ENCODE measurements at regions not wholly inside any gene's neighbourhood (a gene's known extent, or its start where the extent isn't known, plus 50 kb on each side); places are given as distances from the start of the nearest gene placed in this dataset.

- DNase-seq (ENCODE audit: low read depth, low spot score) (no peak), FAIRE-seq (no peak)
- Histone ChIP-seq H3K27me3 (ENCODE audit: control insufficient read depth in 2 of 2, insufficient read depth in 2 of 2, low read length in 2 of 2) (peaks cover 0 to 5% of the 10 kb centered on the region in 2 experiments), H3K4me1 (ENCODE audit: control insufficient read depth, extremely low read depth, insufficient read depth, low read length) (no peaks in the 10 kb centered on the region), H4K20me1 (replicated peaks; ENCODE audit: control insufficient read depth, extremely low read depth, insufficient read depth, low read length) (no peaks in the 10 kb centered on the region), H3K36me3 (ENCODE audit: control insufficient read depth in 2 of 2, extremely low read depth in 1 of 2, insufficient read depth in 2 of 2, low read length in 2 of 2) (no peaks in the 10 kb centered on the region), H3K9me1 (replicated peaks; ENCODE audit: control insufficient read depth, extremely low read depth, insufficient read depth, low read length) (no peaks in the 10 kb centered on the region), H3K4me2 (ENCODE audit: insufficient read depth, low read length) (no peak overlapping the region), H3K79me2 (ENCODE audit: control insufficient read depth, insufficient read depth, low read length) (no peaks in the 10 kb centered on the region), H3K4me3 (replicated peaks in 1 of 3; ENCODE audit: insufficient read depth in 1 of 3, low read depth in 1 of 3, low read length in 3 of 3) (no peak overlapping the region), H3K9ac (replicated peaks; ENCODE audit: extremely low read depth, insufficient read depth, low read length) (no peak overlapping the region), H3K9me3 (replicated peaks; ENCODE audit: control insufficient read depth, insufficient read depth, low read length) (no peaks in the 10 kb centered on the region), H2AFZ (ENCODE audit: low read depth, low read length) (no peak overlapping the region), H3K27ac (ENCODE audit: insufficient read depth, low read depth, low read length) (no peak overlapping the region)
- intact Hi-C loops (cut with micrococcal nuclease) (no loop called here), dilution Hi-C loops (cut with MboI; ENCODE audit: extremely low pct_ligation_motif_present, low sequenced_read_pairs) (no loop called here)
- CTCF ChIA-PET = no interaction called here
- POLR2A ChIA-PET = no interaction called here
- TF ChIP-seq MAX (IDR thresholded peaks at IDR 0.05; ENCODE audit: insufficient read depth, insufficient read length) = no peak
- TF ChIP-seq EZH2 (IDR thresholded peaks at IDR 0.05; ENCODE audit: borderline replicate concordance, low read depth, low read length, severe bottlenecking) = no peak
- no peak for TF ChIP-seq FOS (IDR thresholded peaks at IDR 0.05; ENCODE audit: borderline replicate concordance, insufficient read depth, low read length)
- no peak for TF ChIP-seq POLR2A (IDR thresholded peaks at IDR 0.05; ENCODE audit: low read depth, low read length)
- TF ChIP-seq GATA2 (IDR thresholded peaks at IDR 0.05; ENCODE audit: insufficient read depth, insufficient read length, low read depth, low read length) = no peak
- no peak for TF ChIP-seq JUN (IDR thresholded peaks at IDR 0.05; ENCODE audit: borderline replicate concordance, insufficient read depth, insufficient read length, low read depth)
- TF ChIP-seq POLR2AphosphoS5 (IDR thresholded peaks at IDR 0.05; ENCODE audit: insufficient read depth, low read depth, low read length) = no peak
- TF ChIP-seq MYC (IDR thresholded peaks at IDR 0.05; ENCODE audit: low read depth, low read length) = no peak
- BruUV-seq (replicated peaks) = no TSS peak
These were observed 150.4 kb downstream of the CENPC start for GRCh38 chr4:67394879-67395278.

- H3K4me2 ChIP-seq (ENCODE audit: insufficient read depth, low read length) = no peak overlapping the region
- no peaks in the 10 kb centered on the region for H3K4me1 ChIP-seq (ENCODE audit: control insufficient read depth, extremely low read depth, insufficient read depth, low read length)
- dilution Hi-C loops (cut with MboI; ENCODE audit: extremely low pct_ligation_motif_present, low sequenced_read_pairs) (no loop called here), intact Hi-C loops (cut with micrococcal nuclease) (no loop called here)
- H3K9ac ChIP-seq (replicated peaks; ENCODE audit: extremely low read depth, insufficient read depth, low read length) = no peak overlapping the region
- no peaks in the 10 kb centered on the region for H3K9me3 ChIP-seq (replicated peaks; ENCODE audit: control insufficient read depth, insufficient read depth, low read length)
- no peak overlapping the region for H2AFZ ChIP-seq (ENCODE audit: low read depth, low read length)
- BruUV-seq (replicated peaks) = no TSS peak
- DNase-seq (ENCODE audit: low read depth, low spot score) = peak; percentile 44
- TF ChIP-seq POLR2AphosphoS5 (IDR thresholded peaks at IDR 0.05; ENCODE audit: insufficient read depth, low read depth, low read length) = no peak
- peak; percentile 45 to 46 for TF ChIP-seq CTCF (IDR thresholded peaks at IDR 0.05; ENCODE audit: extremely low read depth in 1 of 2, insufficient read depth in 1 of 2, low read depth in 1 of 2, low read length in 2 of 2)
- H3K4me3 ChIP-seq (replicated peaks in 1 of 3; ENCODE audit: insufficient read depth in 1 of 3, low read depth in 1 of 3, low read length in 3 of 3) = no peak overlapping the region
- H4K20me1 ChIP-seq (replicated peaks; ENCODE audit: control insufficient read depth, extremely low read depth, insufficient read depth, low read length) = no peaks in the 10 kb centered on the region
- ChIA-PET CTCF (interaction anchor here (1.2 kb wide), 2 partner anchors 9 to 383 kb away, joined by 3 to 4 read pairs; no protein-coding TSS in a partner anchor), POLR2A (no interaction called here)
- H3K36me3 ChIP-seq (ENCODE audit: control insufficient read depth in 2 of 2, extremely low read depth in 1 of 2, insufficient read depth in 2 of 2, low read length in 2 of 2) = no peaks in the 10 kb centered on the region
- peaks cover 0 to 5% of the 10 kb centered on the region in 2 experiments for H3K27me3 ChIP-seq (ENCODE audit: control insufficient read depth in 2 of 2, insufficient read depth in 2 of 2, low read length in 2 of 2)
- H3K27ac ChIP-seq (ENCODE audit: insufficient read depth, low read depth, low read length) = no peak overlapping the region
- H3K79me2 ChIP-seq (ENCODE audit: control insufficient read depth, insufficient read depth, low read length) = no peaks in the 10 kb centered on the region
- H3K9me1 ChIP-seq (replicated peaks; ENCODE audit: control insufficient read depth, extremely low read depth, insufficient read depth, low read length) = no peaks in the 10 kb centered on the region
- peak; percentile 90 for FAIRE-seq
These were observed 151.5 kb downstream of the CENPC start for GRCh38 chr4:67393699-67394281.

Measured in endothelial cell of umbilical vein (primary cell).